Neural progenitor cell (in vitro differentiated cells): ENCODE measurements at regions not wholly inside any gene's neighbourhood (a gene's known extent, or its start where the extent isn't known, plus 50 kb on each side); places are given as distances from the start of the nearest gene placed in this dataset.

Experiments
- EZH2 ChIP-seq: fragments of 200-600 bp; sonication (generic); IDR thresholded peaks from 2 replicates; pipeline ENCODE4 v1.6.1; 2017; ENCODE audit warnings: antibody characterized with exemption, mild to moderate bottlenecking, moderate library complexity
- EZH2phosphoT487 ChIP-seq: fragments of 200-600 bp; sonication (generic); IDR thresholded peaks from 2 replicates; pipeline ENCODE4 v1.6.1; 2017; ENCODE audit warnings: antibody characterized with exemption
- TF ChIP-seq, protein P1 (sequence below): fragments of 200-600 bp; sonication (generic); IDR thresholded peaks from 2 replicates; pipeline ENCODE4 v1.5.1; 2017; ENCODE audit warnings: antibody characterized with exemption, mild to moderate bottlenecking

DNA sequence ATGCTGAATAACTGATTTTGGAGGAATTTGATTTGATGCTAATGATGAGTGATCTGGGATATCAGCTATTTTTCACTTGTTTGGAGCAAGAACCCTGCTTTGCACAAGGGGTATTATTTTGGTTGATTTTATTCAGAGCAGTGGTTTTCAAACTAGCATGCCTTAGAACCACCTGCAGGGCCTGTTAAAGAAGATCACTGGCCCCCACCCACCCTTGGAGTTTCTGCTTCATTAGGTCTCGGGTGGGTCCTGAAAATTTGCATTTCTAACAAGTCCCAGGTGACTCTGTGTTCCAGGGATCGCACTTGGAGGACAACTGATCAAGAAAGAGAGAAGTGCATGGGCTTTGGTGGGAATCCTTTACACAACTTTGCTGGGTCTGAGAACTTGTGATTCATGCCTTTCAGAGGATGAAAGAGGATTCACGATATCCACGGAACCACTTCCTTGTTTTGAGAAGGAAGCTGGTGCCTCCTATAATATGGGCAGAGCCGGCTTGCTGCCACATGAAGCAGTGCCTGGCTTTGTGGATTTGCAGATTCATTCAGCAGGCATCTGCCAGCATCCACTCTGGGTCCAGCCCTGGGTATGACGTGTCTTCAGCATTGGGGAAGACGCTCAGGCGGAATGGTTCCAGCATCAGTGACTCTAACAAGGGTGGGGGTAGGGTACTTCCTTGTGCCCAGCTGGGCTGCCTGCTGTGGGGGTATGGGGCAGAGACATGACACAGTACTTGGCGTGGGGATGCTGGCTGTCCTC lies 106.6 kb upstream of the PITX1 start:
- TF ChIP-seq, protein P1, sequence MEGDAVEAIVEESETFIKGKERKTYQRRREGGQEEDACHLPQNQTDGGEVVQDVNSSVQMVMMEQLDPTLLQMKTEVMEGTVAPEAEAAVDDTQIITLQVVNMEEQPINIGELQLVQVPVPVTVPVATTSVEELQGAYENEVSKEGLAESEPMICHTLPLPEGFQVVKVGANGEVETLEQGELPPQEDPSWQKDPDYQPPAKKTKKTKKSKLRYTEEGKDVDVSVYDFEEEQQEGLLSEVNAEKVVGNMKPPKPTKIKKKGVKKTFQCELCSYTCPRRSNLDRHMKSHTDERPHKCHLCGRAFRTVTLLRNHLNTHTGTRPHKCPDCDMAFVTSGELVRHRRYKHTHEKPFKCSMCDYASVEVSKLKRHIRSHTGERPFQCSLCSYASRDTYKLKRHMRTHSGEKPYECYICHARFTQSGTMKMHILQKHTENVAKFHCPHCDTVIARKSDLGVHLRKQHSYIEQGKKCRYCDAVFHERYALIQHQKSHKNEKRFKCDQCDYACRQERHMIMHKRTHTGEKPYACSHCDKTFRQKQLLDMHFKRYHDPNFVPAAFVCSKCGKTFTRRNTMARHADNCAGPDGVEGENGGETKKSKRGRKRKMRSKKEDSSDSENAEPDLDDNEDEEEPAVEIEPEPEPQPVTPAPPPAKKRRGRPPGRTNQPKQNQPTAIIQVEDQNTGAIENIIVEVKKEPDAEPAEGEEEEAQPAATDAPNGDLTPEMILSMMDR = no peak
- TF ChIP-seq EZH2 (no peak), EZH2phosphoT487 (no peak)
